ENCODE measurements at regions not wholly inside any gene's neighbourhood (a gene's known extent, or its start where the extent isn't known, plus 50 kb on each side); places are given as distances from the start of the nearest gene placed in this dataset.
"Not testable (repeated sequence)": the region's sequence is repeated elsewhere in the genome, so short reads cannot be mapped to it uniquely, and the experiment has no call there.

GRCh38 chrX:6941041-6941440, 206.5 kb upstream of the STS start:
- H3K27me3 Mint-ChIP-seq = no peaks in the 10 kb centered on the region
- H3K9me3 Mint-ChIP-seq = no peaks in the 10 kb centered on the region
- H3K4me1 Mint-ChIP-seq (ENCODE audit: low read depth) = no peaks in the 10 kb centered on the region
- H3K36me3 Mint-ChIP-seq (ENCODE audit: low read depth) = no peaks in the 10 kb centered on the region
- no peak overlapping the region for H3K4me3 Mint-ChIP-seq
- no peak overlapping the region for H3K27ac Mint-ChIP-seq

DNA sequence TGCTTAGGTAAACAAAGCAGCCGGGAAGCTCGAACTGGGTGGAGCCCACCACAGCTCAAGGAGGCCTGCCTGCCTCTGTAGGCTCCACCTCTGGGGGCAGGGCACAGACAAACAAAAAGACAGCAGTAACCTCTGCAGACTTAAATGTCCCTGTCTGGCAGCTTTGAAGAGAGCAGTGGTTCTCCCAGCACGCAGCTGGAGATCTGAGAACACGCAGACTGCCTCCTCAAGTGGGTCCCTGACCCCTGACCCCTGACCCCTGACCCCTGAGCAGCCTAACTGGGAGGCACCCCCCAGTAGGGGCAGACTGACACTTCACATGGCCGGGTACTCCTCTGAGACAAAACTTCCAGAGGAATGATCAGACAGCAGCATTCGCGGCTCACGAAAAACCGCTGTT, 214.6 kb upstream of the STS start:
- H3K4me3 Mint-ChIP-seq; H3K27me3 Mint-ChIP-seq; H3K36me3 Mint-ChIP-seq (ENCODE audit: low read depth); H3K27ac Mint-ChIP-seq; H3K9me3 Mint-ChIP-seq; H3K4me1 Mint-ChIP-seq (ENCODE audit: low read depth): not testable (repeated sequence)

- Mint-ChIP-seq H3K4me3 (no peak overlapping the region), H3K9me3 (no peaks in the 10 kb centered on the region), H3K4me1 (ENCODE audit: low read depth) (no peaks in the 10 kb centered on the region), H3K27ac (no peak overlapping the region), H3K36me3 (ENCODE audit: low read depth) (no peaks in the 10 kb centered on the region), H3K27me3 (no peaks in the 10 kb centered on the region)
Observed at GRCh38 chrX:6930307-6930849, 217.1 kb upstream of the STS start.

- no peaks in the 10 kb centered on the region for H3K9me3 Mint-ChIP-seq
- H3K36me3 Mint-ChIP-seq (ENCODE audit: low read depth) = no peaks in the 10 kb centered on the region
- H3K4me3 Mint-ChIP-seq = no peak overlapping the region
- H3K4me1 Mint-ChIP-seq (ENCODE audit: low read depth) = no peaks in the 10 kb centered on the region
- H3K27me3 Mint-ChIP-seq = no peaks in the 10 kb centered on the region
- no peak overlapping the region for H3K27ac Mint-ChIP-seq
Observed at GRCh38 chrX:6924443-6925077, 223.0 kb upstream of the STS start.

DNA sequence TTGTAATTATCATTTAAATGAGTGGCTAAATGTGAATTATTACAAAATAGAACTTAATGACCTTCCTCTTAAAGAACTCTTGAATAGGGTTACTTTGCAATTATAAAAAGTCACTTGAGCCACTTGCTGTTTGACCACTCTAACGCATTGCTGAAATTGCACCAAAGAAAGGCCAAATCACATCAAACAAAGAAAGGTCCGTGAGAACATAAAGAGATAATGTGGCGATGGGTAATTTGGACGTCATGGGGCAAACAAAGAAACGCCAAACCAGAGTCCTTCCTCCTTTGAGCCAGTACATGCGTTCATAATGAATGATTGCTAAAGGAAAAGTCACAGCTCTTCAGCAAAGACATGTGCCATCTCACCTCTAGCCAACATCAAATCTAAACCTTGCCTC, 229.8 kb upstream of the STS start:
- no peaks in the 10 kb centered on the region for H3K4me1 Mint-ChIP-seq (ENCODE audit: low read depth)
- no peaks in the 10 kb centered on the region for H3K36me3 Mint-ChIP-seq (ENCODE audit: low read depth)
- no peak overlapping the region for H3K4me3 Mint-ChIP-seq
- no peaks in the 10 kb centered on the region for H3K9me3 Mint-ChIP-seq
- H3K27me3 Mint-ChIP-seq = no peaks in the 10 kb centered on the region
- H3K27ac Mint-ChIP-seq = no peak overlapping the region

DNA sequence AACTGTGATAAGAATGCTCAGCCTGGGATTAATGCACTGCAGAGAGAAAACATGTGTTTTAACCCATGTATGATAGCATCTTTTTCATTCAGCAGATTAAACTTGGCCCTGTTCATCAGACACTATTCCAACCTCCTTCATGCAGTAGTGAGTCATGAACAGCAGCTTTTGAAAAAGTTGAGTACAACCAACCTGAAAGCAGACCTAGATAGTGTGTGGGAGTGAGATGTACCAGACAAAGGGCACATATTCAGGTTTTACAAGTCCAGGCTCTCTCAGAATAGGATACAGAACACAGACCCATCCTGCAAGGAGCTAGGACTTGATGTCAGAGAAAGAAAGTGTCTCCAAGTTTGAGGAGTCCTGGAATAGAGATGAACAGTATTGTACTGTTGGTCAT, 237.3 kb upstream of the STS start:
- H3K4me1 Mint-ChIP-seq (ENCODE audit: low read depth) = no peaks in the 10 kb centered on the region
- H3K9me3 Mint-ChIP-seq = no peaks in the 10 kb centered on the region
- H3K36me3 Mint-ChIP-seq (ENCODE audit: low read depth) = no peaks in the 10 kb centered on the region
- no peak overlapping the region for H3K27ac Mint-ChIP-seq
- no peaks in the 10 kb centered on the region for H3K27me3 Mint-ChIP-seq
- H3K4me3 Mint-ChIP-seq = no peak overlapping the region

DNA sequence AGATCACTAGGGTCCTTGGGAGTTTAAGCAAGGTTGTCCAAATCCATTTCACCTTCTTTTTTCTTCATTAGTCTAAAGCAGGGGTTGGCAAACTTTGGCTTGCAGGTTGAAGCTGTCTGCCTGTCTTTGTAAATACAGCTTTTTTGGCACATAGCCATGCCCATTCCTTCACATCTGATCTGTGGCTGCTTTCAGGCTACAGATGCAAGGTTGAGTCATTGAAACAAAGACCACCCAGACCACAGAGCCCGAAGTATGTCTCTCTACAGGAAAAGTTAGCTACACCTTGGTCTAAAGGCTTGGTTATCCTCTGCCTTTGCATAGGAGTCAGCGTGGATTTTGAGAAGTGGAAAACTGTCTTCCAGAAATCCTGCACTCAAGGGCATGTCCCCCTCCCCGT, 238.1 kb upstream of the STS start:
- H3K9me3 Mint-ChIP-seq = no peaks in the 10 kb centered on the region
- H3K36me3 Mint-ChIP-seq (ENCODE audit: low read depth) = no peaks in the 10 kb centered on the region
- no peaks in the 10 kb centered on the region for H3K4me1 Mint-ChIP-seq (ENCODE audit: low read depth)
- no peak overlapping the region for H3K27ac Mint-ChIP-seq
- no peak overlapping the region for H3K4me3 Mint-ChIP-seq
- H3K27me3 Mint-ChIP-seq = no peaks in the 10 kb centered on the region

GRCh38 chrX:6906608-6907007, 240.9 kb upstream of the STS start:
- no peaks in the 10 kb centered on the region for H3K36me3 Mint-ChIP-seq (ENCODE audit: low read depth)
- no peaks in the 10 kb centered on the region for H3K27me3 Mint-ChIP-seq
- H3K9me3 Mint-ChIP-seq = no peaks in the 10 kb centered on the region
- no peak overlapping the region for H3K27ac Mint-ChIP-seq
- H3K4me1 Mint-ChIP-seq (ENCODE audit: low read depth) = no peaks in the 10 kb centered on the region
- no peak overlapping the region for H3K4me3 Mint-ChIP-seq

- no peaks in the 10 kb centered on the region for H3K4me1 Mint-ChIP-seq (ENCODE audit: low read depth)
- no peak overlapping the region for H3K4me3 Mint-ChIP-seq
- no peaks in the 10 kb centered on the region for H3K36me3 Mint-ChIP-seq (ENCODE audit: low read depth)
- no peaks in the 10 kb centered on the region for H3K27me3 Mint-ChIP-seq
- H3K9me3 Mint-ChIP-seq = no peaks in the 10 kb centered on the region
- H3K27ac Mint-ChIP-seq = no peak overlapping the region
Observed at GRCh38 chrX:6904156-6904555, 243.4 kb upstream of the STS start.

- no peaks in the 10 kb centered on the region for H3K9me3 Mint-ChIP-seq
- H3K27ac Mint-ChIP-seq = no peak overlapping the region
- no peak overlapping the region for H3K4me3 Mint-ChIP-seq
- no peaks in the 10 kb centered on the region for H3K27me3 Mint-ChIP-seq
- H3K36me3 Mint-ChIP-seq (ENCODE audit: low read depth) = no peaks in the 10 kb centered on the region
- no peaks in the 10 kb centered on the region for H3K4me1 Mint-ChIP-seq (ENCODE audit: low read depth)
Observed at GRCh38 chrX:6898371-6898770, 249.1 kb upstream of the STS start.

DNA sequence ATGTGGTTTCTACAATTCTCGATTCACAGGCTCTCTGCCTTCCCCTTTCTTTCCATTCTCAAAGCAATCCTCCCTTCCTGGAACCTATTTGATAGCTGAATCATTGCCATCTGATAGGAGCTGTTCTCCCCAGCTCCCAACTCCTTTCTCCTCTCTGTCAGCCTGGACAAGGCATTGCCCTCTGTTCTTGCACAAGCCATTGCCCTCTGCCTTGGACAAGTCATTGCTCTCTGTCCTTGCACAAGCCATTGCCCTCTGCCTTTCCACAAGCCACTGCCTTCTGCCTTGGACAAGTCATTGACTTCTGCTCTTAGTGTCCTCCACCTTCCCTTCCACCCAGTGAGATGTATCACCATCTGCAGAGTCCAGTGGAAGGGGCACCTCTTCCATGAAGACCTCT, 256.1 kb upstream of the STS start:
- Mint-ChIP-seq H3K4me1 (ENCODE audit: low read depth) (no peaks in the 10 kb centered on the region), H3K36me3 (ENCODE audit: low read depth) (no peaks in the 10 kb centered on the region), H3K27ac (no peak overlapping the region), H3K9me3 (peaks cover 8% of the 10 kb centered on the region), H3K4me3 (no peak overlapping the region), H3K27me3 (no peaks in the 10 kb centered on the region)

DNA sequence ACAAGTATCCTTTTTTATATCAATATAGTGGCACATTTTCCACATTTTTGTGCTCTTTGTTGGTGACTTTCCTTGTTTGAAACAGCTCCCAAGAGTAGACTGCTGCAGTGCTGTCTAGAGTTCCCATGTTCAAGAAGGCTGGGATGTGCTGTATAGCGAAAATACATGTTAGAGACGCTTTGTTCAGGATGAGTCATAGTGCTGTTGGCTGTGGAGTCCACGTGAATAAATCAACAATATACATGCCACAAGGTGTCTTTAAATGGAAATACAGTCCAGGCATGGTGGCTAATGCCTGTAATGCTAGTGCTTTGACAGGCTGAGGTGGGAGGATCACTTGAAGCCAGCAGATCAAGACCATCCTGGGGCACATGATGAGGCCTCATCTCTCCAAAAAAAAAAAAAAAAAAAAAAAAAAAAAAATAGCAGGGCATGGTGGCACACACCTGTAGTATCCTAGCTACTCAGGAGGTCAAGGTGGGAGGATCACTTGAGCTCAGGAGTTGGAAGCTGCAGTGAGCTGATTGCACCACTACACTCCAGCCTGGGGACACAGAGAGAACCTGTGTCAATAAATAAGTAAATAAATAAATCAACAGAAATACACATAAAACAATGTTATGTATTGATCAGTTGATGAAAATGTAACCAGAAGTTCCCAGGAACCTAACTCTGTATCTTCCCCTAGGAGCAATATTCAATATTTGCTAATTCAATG, 256.8 kb upstream of the STS start:
- Mint-ChIP-seq H3K36me3 (ENCODE audit: low read depth) (no peaks in the 10 kb centered on the region), H3K9me3 (peaks cover 8% of the 10 kb centered on the region), H3K27ac (no peak overlapping the region)

DNA sequence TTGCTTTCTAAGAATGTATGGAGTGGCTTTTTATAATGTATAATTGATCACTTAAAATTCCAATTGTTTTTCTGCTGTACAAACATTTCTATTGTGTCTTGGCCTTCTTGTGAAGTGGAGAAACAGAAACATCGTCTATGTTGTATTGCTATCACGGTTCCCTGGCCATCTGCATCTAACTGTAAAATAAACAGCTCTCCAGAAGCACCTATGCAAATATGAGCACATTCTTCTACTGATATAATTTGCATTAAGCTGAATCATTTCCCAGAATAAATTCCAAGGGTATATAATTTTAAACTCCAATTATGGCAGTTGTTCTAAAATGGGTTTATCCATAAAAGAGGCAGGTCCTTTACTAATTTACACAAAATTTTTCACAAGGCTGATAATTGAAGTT, 261.6 kb upstream of the STS start:
- Mint-ChIP-seq H3K4me3 (no peak overlapping the region), H3K27me3 (no peaks in the 10 kb centered on the region), H3K36me3 (ENCODE audit: low read depth) (no peaks in the 10 kb centered on the region), H3K9me3 (no peaks in the 10 kb centered on the region), H3K4me1 (ENCODE audit: low read depth) (no peaks in the 10 kb centered on the region), H3K27ac (no peak overlapping the region)

More for the DNA sequence above, 256.8 kb upstream of the STS start:
- Mint-ChIP-seq H3K4me3 (no peak overlapping the region), H3K4me1 (ENCODE audit: low read depth) (no peaks in the 10 kb centered on the region), H3K27me3 (no peaks in the 10 kb centered on the region)

DNA sequence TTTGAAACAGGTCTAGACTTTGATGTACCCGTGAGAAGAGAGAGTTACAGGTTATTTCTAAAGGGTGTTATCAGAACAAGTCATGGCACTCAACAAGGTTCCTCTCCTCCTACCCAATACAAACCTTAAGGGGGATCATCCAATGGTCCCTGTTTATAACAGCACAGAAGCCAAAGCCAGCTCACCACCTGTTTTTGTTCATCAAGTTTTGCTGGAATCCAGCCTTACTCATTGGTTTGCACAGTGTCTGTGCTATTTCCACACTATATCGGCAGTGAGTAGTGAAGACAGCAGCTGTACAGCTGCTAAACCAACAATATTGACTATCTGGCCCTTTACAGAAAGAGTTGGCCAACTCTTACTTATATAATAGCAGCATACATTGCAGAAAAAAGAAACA, 262.1 kb upstream of the STS start:
- Mint-ChIP-seq H3K9me3 (no peaks in the 10 kb centered on the region), H3K27me3 (no peaks in the 10 kb centered on the region), H3K4me3 (no peak overlapping the region), H3K27ac (no peak overlapping the region), H3K4me1 (ENCODE audit: low read depth) (no peaks in the 10 kb centered on the region), H3K36me3 (ENCODE audit: low read depth) (no peaks in the 10 kb centered on the region)

GRCh38 chrX:6861456-6861855, 286.1 kb upstream of the STS start:
- Mint-ChIP-seq H3K9me3 (no peaks in the 10 kb centered on the region), H3K4me1 (ENCODE audit: low read depth) (no peaks in the 10 kb centered on the region), H3K27me3 (no peaks in the 10 kb centered on the region), H3K27ac (no peak overlapping the region), H3K36me3 (ENCODE audit: low read depth) (no peaks in the 10 kb centered on the region), H3K4me3 (no peak overlapping the region)

DNA sequence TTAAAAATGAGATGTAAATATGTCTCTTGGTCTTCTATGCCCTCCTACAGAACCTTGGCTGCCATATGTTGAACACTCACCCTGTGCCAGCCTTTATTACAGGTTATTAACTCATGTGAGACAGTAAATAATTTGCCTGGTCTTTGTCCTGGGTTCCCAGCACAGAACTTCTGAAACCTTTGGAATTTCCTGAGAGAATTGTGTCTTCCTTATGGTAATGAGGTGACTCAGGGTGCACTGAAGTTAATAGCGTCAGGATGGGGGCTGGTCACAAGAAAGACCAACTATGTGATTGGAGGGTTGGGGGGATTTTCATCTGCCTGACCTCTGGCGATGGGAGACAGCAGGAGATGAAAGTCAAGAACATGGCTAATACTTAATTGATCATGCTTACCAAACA, 289.8 kb upstream of the STS start:
- no peaks in the 10 kb centered on the region for H3K9me3 Mint-ChIP-seq

More for the DNA sequence above, 289.8 kb upstream of the STS start:
- no peaks in the 10 kb centered on the region for H3K4me1 Mint-ChIP-seq (ENCODE audit: low read depth)
- no peaks in the 10 kb centered on the region for H3K27me3 Mint-ChIP-seq
- H3K27ac Mint-ChIP-seq = no peak overlapping the region
- no peaks in the 10 kb centered on the region for H3K36me3 Mint-ChIP-seq (ENCODE audit: low read depth)
- no peak overlapping the region for H3K4me3 Mint-ChIP-seq

Measured in stimulated activated naive CD8-positive, alpha-beta T cell treated with anti-CD3 and anti-CD28 coated beads, Interleukin-15, Interleukin-2, amounts not matched to agents 100 ng/mL and 50 ng/mL, for 24 hours (primary cell).